ENCODE measurements at regions not wholly inside any gene's neighbourhood (a gene's known extent, or its start where the extent isn't known, plus 50 kb on each side); places are given as distances from the start of the nearest gene placed in this dataset.

GRCh38 chr2:228654707-228655106 is 473.2 kb upstream of the SPHKAP start:
- Histone ChIP-seq H3K27me3 (ENCODE audit: control insufficient read depth, insufficient read depth, low read length) (no peaks in the 10 kb centered on the region), H3K4me1 (ENCODE audit: control insufficient read depth, insufficient read depth, low read length) (no peaks in the 10 kb centered on the region), H3K27ac (ENCODE audit: low read depth, low read length) (no peak overlapping the region), H3K9ac (ENCODE audit: low read length) (no peak overlapping the region), H3K4me3 (ENCODE audit: low read length) (no peak overlapping the region), H3K36me3 (ENCODE audit: control insufficient read depth, insufficient read depth, low read length) (no peaks in the 10 kb centered on the region)

GRCh38 chr2:228653884-228654283 is 472.4 kb upstream of the SPHKAP start:
- H3K27ac ChIP-seq (ENCODE audit: low read depth, low read length) = no peak overlapping the region
- H3K4me3 ChIP-seq (ENCODE audit: low read length) = no peak overlapping the region
- no peaks in the 10 kb centered on the region for H3K27me3 ChIP-seq (ENCODE audit: control insufficient read depth, insufficient read depth, low read length)
- H3K36me3 ChIP-seq (ENCODE audit: control insufficient read depth, insufficient read depth, low read length) = no peaks in the 10 kb centered on the region
- no peaks in the 10 kb centered on the region for H3K4me1 ChIP-seq (ENCODE audit: control insufficient read depth, insufficient read depth, low read length)
- no peak overlapping the region for H3K9ac ChIP-seq (ENCODE audit: low read length)

GRCh38 chr2:228652366-228652765 is 470.9 kb upstream of the SPHKAP start:
- no peaks in the 10 kb centered on the region for H3K4me1 ChIP-seq (ENCODE audit: control insufficient read depth, insufficient read depth, low read length)
- H3K36me3 ChIP-seq (ENCODE audit: control insufficient read depth, insufficient read depth, low read length) = no peaks in the 10 kb centered on the region
- H3K27me3 ChIP-seq (ENCODE audit: control insufficient read depth, insufficient read depth, low read length) = no peaks in the 10 kb centered on the region
- H3K27ac ChIP-seq (ENCODE audit: low read depth, low read length) = no peak overlapping the region
- H3K9ac ChIP-seq (ENCODE audit: low read length) = no peak overlapping the region
- no peak overlapping the region for H3K4me3 ChIP-seq (ENCODE audit: low read length)

GRCh38 chr2:228649876-228650275 is 468.4 kb upstream of the SPHKAP start:
- Histone ChIP-seq H3K9ac (ENCODE audit: low read length) (no peak overlapping the region), H3K4me1 (ENCODE audit: control insufficient read depth, insufficient read depth, low read length) (no peaks in the 10 kb centered on the region), H3K4me3 (ENCODE audit: low read length) (no peak overlapping the region), H3K27me3 (ENCODE audit: control insufficient read depth, insufficient read depth, low read length) (no peaks in the 10 kb centered on the region), H3K27ac (ENCODE audit: low read depth, low read length) (no peak overlapping the region), H3K36me3 (ENCODE audit: control insufficient read depth, insufficient read depth, low read length) (no peaks in the 10 kb centered on the region)

GRCh38 chr2:228649447-228649846 is 468.0 kb upstream of the SPHKAP start:
- no peak overlapping the region for H3K9ac ChIP-seq (ENCODE audit: low read length)
- no peak overlapping the region for H3K27ac ChIP-seq (ENCODE audit: low read depth, low read length)
- no peak overlapping the region for H3K4me3 ChIP-seq (ENCODE audit: low read length)
- no peaks in the 10 kb centered on the region for H3K27me3 ChIP-seq (ENCODE audit: control insufficient read depth, insufficient read depth, low read length)
- H3K4me1 ChIP-seq (ENCODE audit: control insufficient read depth, insufficient read depth, low read length) = no peaks in the 10 kb centered on the region
- no peaks in the 10 kb centered on the region for H3K36me3 ChIP-seq (ENCODE audit: control insufficient read depth, insufficient read depth, low read length)

GRCh38 chr2:228648541-228648940 is 467.1 kb upstream of the SPHKAP start:
- no peak overlapping the region for H3K4me3 ChIP-seq (ENCODE audit: low read length)
- H3K27me3 ChIP-seq (ENCODE audit: control insufficient read depth, insufficient read depth, low read length) = no peaks in the 10 kb centered on the region
- no peak overlapping the region for H3K9ac ChIP-seq (ENCODE audit: low read length)
- no peaks in the 10 kb centered on the region for H3K4me1 ChIP-seq (ENCODE audit: control insufficient read depth, insufficient read depth, low read length)
- H3K36me3 ChIP-seq (ENCODE audit: control insufficient read depth, insufficient read depth, low read length) = no peaks in the 10 kb centered on the region
- H3K27ac ChIP-seq (ENCODE audit: low read depth, low read length) = no peak overlapping the region

GRCh38 chr2:228646061-228646460 is 464.6 kb upstream of the SPHKAP start:
- H3K27ac ChIP-seq (ENCODE audit: low read depth, low read length) = no peak overlapping the region
- H3K4me3 ChIP-seq (ENCODE audit: low read length) = no peak overlapping the region
- H3K4me1 ChIP-seq (ENCODE audit: control insufficient read depth, insufficient read depth, low read length) = no peaks in the 10 kb centered on the region
- H3K9ac ChIP-seq (ENCODE audit: low read length) = no peak overlapping the region
- no peaks in the 10 kb centered on the region for H3K27me3 ChIP-seq (ENCODE audit: control insufficient read depth, insufficient read depth, low read length)
- no peaks in the 10 kb centered on the region for H3K36me3 ChIP-seq (ENCODE audit: control insufficient read depth, insufficient read depth, low read length)

- Histone ChIP-seq H3K9ac (ENCODE audit: low read length) (no peak overlapping the region), H3K27me3 (ENCODE audit: control insufficient read depth, insufficient read depth, low read length) (no peaks in the 10 kb centered on the region), H3K36me3 (ENCODE audit: control insufficient read depth, insufficient read depth, low read length) (no peaks in the 10 kb centered on the region), H3K4me3 (ENCODE audit: low read length) (no peak overlapping the region), H3K4me1 (ENCODE audit: control insufficient read depth, insufficient read depth, low read length) (no peaks in the 10 kb centered on the region), H3K27ac (ENCODE audit: low read depth, low read length) (no peak overlapping the region)
These were observed 462.7 kb upstream of the SPHKAP start for GRCh38 chr2:228644199-228644598.

- no peaks in the 10 kb centered on the region for H3K4me1 ChIP-seq (ENCODE audit: control insufficient read depth, insufficient read depth, low read length)
- H3K27me3 ChIP-seq (ENCODE audit: control insufficient read depth, insufficient read depth, low read length) = no peaks in the 10 kb centered on the region
- H3K9ac ChIP-seq (ENCODE audit: low read length) = no peak overlapping the region
- no peaks in the 10 kb centered on the region for H3K36me3 ChIP-seq (ENCODE audit: control insufficient read depth, insufficient read depth, low read length)
- no peak overlapping the region for H3K27ac ChIP-seq (ENCODE audit: low read depth, low read length)
- H3K4me3 ChIP-seq (ENCODE audit: low read length) = no peak overlapping the region
These were observed 461.4 kb upstream of the SPHKAP start for GRCh38 chr2:228642861-228643260.

- H3K27ac ChIP-seq (ENCODE audit: low read depth, low read length) = no peak overlapping the region
- H3K36me3 ChIP-seq (ENCODE audit: control insufficient read depth, insufficient read depth, low read length) = no peaks in the 10 kb centered on the region
- no peak overlapping the region for H3K4me3 ChIP-seq (ENCODE audit: low read length)
- no peaks in the 10 kb centered on the region for H3K4me1 ChIP-seq (ENCODE audit: control insufficient read depth, insufficient read depth, low read length)
- no peaks in the 10 kb centered on the region for H3K27me3 ChIP-seq (ENCODE audit: control insufficient read depth, insufficient read depth, low read length)
- no peak overlapping the region for H3K9ac ChIP-seq (ENCODE audit: low read length)
These were observed 449.3 kb upstream of the SPHKAP start for GRCh38 chr2:228630786-228631185.

- Histone ChIP-seq H3K36me3 (ENCODE audit: control insufficient read depth, insufficient read depth, low read length) (no peaks in the 10 kb centered on the region), H3K27me3 (ENCODE audit: control insufficient read depth, insufficient read depth, low read length) (no peaks in the 10 kb centered on the region), H3K4me3 (ENCODE audit: low read length) (no peak overlapping the region), H3K9ac (ENCODE audit: low read length) (no peak overlapping the region), H3K4me1 (ENCODE audit: control insufficient read depth, insufficient read depth, low read length) (no peaks in the 10 kb centered on the region), H3K27ac (ENCODE audit: low read depth, low read length) (no peak overlapping the region)
These were observed 447.8 kb upstream of the SPHKAP start for GRCh38 chr2:228629251-228629650.

- Histone ChIP-seq H3K9ac (ENCODE audit: low read length) (no peak overlapping the region), H3K27ac (ENCODE audit: low read depth, low read length) (no peak overlapping the region), H3K4me3 (ENCODE audit: low read length) (no peak overlapping the region), H3K27me3 (ENCODE audit: control insufficient read depth, insufficient read depth, low read length) (no peaks in the 10 kb centered on the region), H3K36me3 (ENCODE audit: control insufficient read depth, insufficient read depth, low read length) (no peaks in the 10 kb centered on the region), H3K4me1 (ENCODE audit: control insufficient read depth, insufficient read depth, low read length) (no peaks in the 10 kb centered on the region)
These were observed 447.2 kb upstream of the SPHKAP start for GRCh38 chr2:228628682-228629081.

- Histone ChIP-seq H3K27ac (ENCODE audit: low read depth, low read length) (no peak overlapping the region), H3K4me3 (ENCODE audit: low read length) (no peak overlapping the region), H3K9ac (ENCODE audit: low read length) (no peak overlapping the region), H3K36me3 (ENCODE audit: control insufficient read depth, insufficient read depth, low read length) (no peaks in the 10 kb centered on the region), H3K4me1 (ENCODE audit: control insufficient read depth, insufficient read depth, low read length) (no peaks in the 10 kb centered on the region), H3K27me3 (ENCODE audit: control insufficient read depth, insufficient read depth, low read length) (no peaks in the 10 kb centered on the region)
These were observed 446.0 kb upstream of the SPHKAP start for GRCh38 chr2:228627510-228627909.
